IMR-90 (cell line): ENCODE measurements at regions not wholly inside any gene's neighbourhood (a gene's known extent, or its start where the extent isn't known, plus 50 kb on each side); places are given as distances from the start of the nearest gene placed in this dataset.

ENCODE experiments used
- ATAC-seq: fragments of 200-7000 bp; cut with Tn5 transposase; 2 replicates; pipeline ENCODE4 v1.9.1; 2020; ENCODE audit warnings: low read depth, mild to moderate bottlenecking, moderate library complexity
- BruUV-seq: library from RNA; stranded (reverse); fragments of 400-500 nt; replicated peaks from 2 replicates; lab custom pipeline; 2021; lab: Mats Ljungman, UMichigan
- CTCF ChIA-PET: fragments of 300-600 bp; formaldehyde crosslinking; extraction: SDS; loops from one replicate; lab custom pipeline; 2021; ENCODE audit warnings: antibody characterized with exemption; lab: Yijun Ruan, JAX
- POLR2A ChIA-PET: fragments of 300-600 bp; sonication (Branson Sonifier 250); formaldehyde crosslinking; loops from one replicate; lab custom pipeline; 2022; ENCODE audit warnings: antibody characterized with exemption; ENCODE audit not compliant: unreplicated experiment; lab: Charles Lee
- DNase-seq: peaks from one replicate; pipeline ENCODE4 v3.0.0; 2013
- H2AFZ ChIP-seq: replicated peaks from 2 replicates; pipeline ENCODE3; 2013; ENCODE audit warnings: low read length, mild to moderate bottlenecking; ENCODE audit not compliant: poor library complexity
- H2AK5ac ChIP-seq: 2 replicates; pipeline ENCODE4 v1.6.1; 2013; ENCODE audit warnings: low read depth, low read length, inconsistent platforms
- H2AK9ac ChIP-seq: replicated peaks from 2 replicates; pipeline ENCODE3; 2013; ENCODE audit warnings: mild to moderate bottlenecking, low read depth, low read length, moderate library complexity; ENCODE audit not compliant: poor library complexity
- H2BK120ac ChIP-seq: 2 replicates; pipeline ENCODE4 v1.6.1; 2013; ENCODE audit warnings: low read depth, low read length, inconsistent platforms
- H2BK15ac ChIP-seq: 3 replicates; pipeline ENCODE4 v1.6.1; 2013; ENCODE audit warnings: low read depth, low read length, inconsistent platforms
- H2BK20ac ChIP-seq: 2 replicates; pipeline ENCODE4 v1.6.1; 2013; ENCODE audit warnings: low read depth, mild to moderate bottlenecking, inconsistent platforms, low read length, moderate library complexity
- H2BK5ac ChIP-seq: 2 replicates; pipeline ENCODE4 v1.6.1; 2013; ENCODE audit warnings: mild to moderate bottlenecking, low read depth, low read length, inconsistent platforms; ENCODE audit not compliant: poor library complexity, severe bottlenecking
- H3K14ac ChIP-seq: replicated peaks from 2 replicates; pipeline ENCODE4 v1.6.1; 2013; ENCODE audit warnings: low read depth, low read length, inconsistent platforms
- H3K18ac ChIP-seq: 2 replicates; pipeline ENCODE4 v1.6.1; 2013; ENCODE audit warnings: low read depth, low read length, control low read depth
- H3K23ac ChIP-seq: 2 replicates; pipeline ENCODE4 v1.6.1; 2013; ENCODE audit warnings: low read depth, low read length, inconsistent platforms
- H3K27ac ChIP-seq: 2 replicates; pipeline ENCODE4 v1.5.1; 2013; ENCODE audit warnings: mild to moderate bottlenecking, control low read depth, low read length; ENCODE audit not compliant: insufficient read depth
- H3K27me3 ChIP-seq: 2 replicates; pipeline ENCODE4 v1.6.1; 2013; ENCODE audit warnings: low read length; ENCODE audit not compliant: control insufficient read depth, insufficient read depth
- H3K36me3 ChIP-seq: 2 replicates; pipeline ENCODE4 v1.6.1; 2013; ENCODE audit warnings: low read length, mixed read lengths; ENCODE audit not compliant: control insufficient read depth, insufficient read depth
- H3K4ac ChIP-seq: 2 replicates; pipeline ENCODE4 v1.6.1; 2013; ENCODE audit warnings: low read depth, low read length, inconsistent platforms
- H3K4me1 ChIP-seq: 2 replicates; pipeline ENCODE4 v1.6.1; 2013; ENCODE audit warnings: low read length, mixed read lengths; ENCODE audit not compliant: control insufficient read depth, insufficient read depth
- H3K4me2 ChIP-seq: 2 replicates; pipeline ENCODE4 v1.6.1; 2013; ENCODE audit warnings: low read depth, mild to moderate bottlenecking, control low read depth, low read length, moderate library complexity
- H3K4me3 ChIP-seq: 2 replicates; pipeline ENCODE4 v1.5.1; 2013; ENCODE audit warnings: low read depth, mild to moderate bottlenecking, control low read depth, low read length, moderate library complexity; ENCODE audit not compliant: insufficient read depth
- H3K56ac ChIP-seq: 2 replicates; pipeline ENCODE4 v1.6.1; 2013; ENCODE audit warnings: low read length, inconsistent platforms; ENCODE audit not compliant: insufficient read depth; ENCODE audit errors: extremely low read depth
- H3K79me1 ChIP-seq, 2 experiments: 2 replicates each; pipeline ENCODE4 v1.6.1; 2013; ENCODE audit warnings: low read length in 2 of 2, inconsistent platforms in 1 of 2, low read depth in 1 of 2
- H3K9ac ChIP-seq: 2 replicates; pipeline ENCODE4 v1.6.1; 2013; ENCODE audit warnings: low read depth, low read length, control low read depth
- H3K9me1 ChIP-seq: 2 replicates; pipeline ENCODE4 v1.6.1; 2013; ENCODE audit warnings: low read length, inconsistent platforms; ENCODE audit not compliant: insufficient read depth
- H3K9me3 ChIP-seq: 2 replicates; pipeline ENCODE4 v1.6.1; 2013; ENCODE audit warnings: low read length; ENCODE audit not compliant: control insufficient read depth, insufficient read depth
- H4K20me1 ChIP-seq: 2 replicates; pipeline ENCODE4 v1.6.1; 2013; ENCODE audit warnings: low read length, inconsistent platforms; ENCODE audit not compliant: insufficient read depth
- H4K5ac ChIP-seq: 2 replicates; pipeline ENCODE4 v1.6.1; 2013; ENCODE audit warnings: mild to moderate bottlenecking, low read depth, low read length, control low read depth
- H4K8ac ChIP-seq, 2 experiments: 2 replicates each; pipeline ENCODE4 v1.6.1; 2013; ENCODE audit warnings: low read depth in 2 of 2, low read length in 2 of 2, control low read depth in 1 of 2, inconsistent platforms in 1 of 2
- H4K91ac ChIP-seq: 2 replicates; pipeline ENCODE4 v1.6.1; 2013; ENCODE audit warnings: low read depth, low read length, inconsistent platforms; ENCODE audit not compliant: insufficient read depth
- BHLHE40 ChIP-seq: fragments of 150-350 bp; IDR thresholded peaks from 2 replicates; pipeline ENCODE4 v1.6.1; 2016; ENCODE audit warnings: mild to moderate bottlenecking, low read depth, low read length
- FOS ChIP-seq: fragments of 150-350 bp; IDR thresholded peaks from 2 replicates; pipeline ENCODE4 v1.6.1; 2016; ENCODE audit warnings: low read depth, low read length
- MAZ ChIP-seq: IDR thresholded peaks from 2 replicates; pipeline ENCODE4 v1.6.1; 2012; ENCODE audit warnings: low read depth, mild to moderate bottlenecking, low read length, improper control_type of control experiment, moderate library complexity, borderline replicate concordance
- MXI1 ChIP-seq: IDR thresholded peaks from 2 replicates; pipeline ENCODE4 v1.6.1; 2012; ENCODE audit warnings: low read depth, mild to moderate bottlenecking, low read length, moderate library complexity, borderline replicate concordance
- NFE2L2 ChIP-seq: fragments of 150-350 bp; IDR thresholded peaks from 2 replicates; pipeline ENCODE4 v1.6.1; 2016; ENCODE audit warnings: low read depth, mild to moderate bottlenecking, low read length
- POLR2A ChIP-seq: IDR thresholded peaks from 2 replicates; pipeline ENCODE4 v1.6.1; 2012; ENCODE audit warnings: mild to moderate bottlenecking, low read depth, low read length
- RAD21 ChIP-seq: IDR thresholded peaks from 2 replicates; pipeline ENCODE4 v1.6.1; 2012; ENCODE audit warnings: low read length, improper control_type of control experiment
- SMC3 ChIP-seq: fragments of 150-350 bp; IDR thresholded peaks from 2 replicates; pipeline ENCODE4 v1.6.1; 2016; ENCODE audit warnings: low read depth, mild to moderate bottlenecking, antibody characterized with exemption, low read length, moderate library complexity
- WGBS, 2 experiments: methylation state at CpG; one replicate each; pipeline versions ENCODE4 v1.1.5 to v1.1.7; 2013; ENCODE audit warnings: missing lambda C conversion rate in 2 of 2; ENCODE audit not compliant: insufficient read length in 1 of 2; ENCODE audit errors: extremely low coverage in 2 of 2; 5-methylcytosine and 5-hydroxymethylcytosine counted together
- dilution Hi-C: fragments of 300-500 bp; cut with HindIII; formaldehyde crosslinking; loops from one replicate; pipeline ENCODE4 v1.14.3; 2018; ENCODE audit warnings: low sequenced_read_pairs; ENCODE audit not compliant: unreplicated experiment
- in situ Hi-C: fragments of 300-500 bp; cut with MboI; formaldehyde crosslinking; loops from 3 replicates; pipeline ENCODE4 v1.14.3; 2019; ENCODE audit warnings: low sequenced_read_pairs, inconsistent platforms, mixed read lengths
- intact Hi-C: fragments of 100-400 bp; cut with micrococcal nuclease; formaldehyde crosslinking; loops from 2 replicates; pipeline ENCODE4 v1.10.0; 2022
- TF ChIP-seq, protein P1 (sequence below): conservative IDR thresholded peaks from 2 replicates; pipeline ENCODE4 v1.5.1; 2012; ENCODE audit warnings: mild to moderate bottlenecking, low read depth, low read length, improper control_type of control experiment

DNA sequence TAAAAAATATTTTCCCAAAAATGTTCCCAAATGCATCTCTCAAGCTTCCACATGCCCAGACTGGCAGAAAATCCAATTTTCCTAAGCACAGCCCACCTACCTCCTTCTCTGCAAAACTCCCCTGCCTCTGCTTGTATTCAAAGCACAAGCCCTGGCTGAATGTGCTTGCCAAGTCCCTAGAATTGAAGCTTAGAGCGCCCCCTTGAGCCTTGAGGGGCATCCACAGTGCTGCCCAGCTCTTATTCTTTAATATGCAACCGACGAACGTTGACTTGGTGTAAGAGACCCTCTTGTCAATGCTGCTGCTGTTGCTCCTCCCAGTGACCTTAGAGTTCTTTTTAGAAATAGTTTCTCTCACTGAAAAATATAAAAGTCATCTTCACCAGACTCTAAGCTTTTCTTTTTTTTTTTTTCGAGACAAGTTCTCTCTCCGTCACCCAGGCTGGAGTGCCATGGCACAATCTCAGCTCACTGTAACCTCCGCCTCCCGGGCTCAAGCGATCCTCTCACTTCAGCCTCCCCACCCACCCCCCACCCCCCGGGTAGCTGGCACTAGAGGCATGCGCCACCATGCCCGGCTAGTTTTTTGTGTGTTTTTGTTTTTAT, 63.5 kb upstream of the CAPRIN1 start:
- no peak overlapping the region for H2AFZ ChIP-seq
- H2AK5ac ChIP-seq, result no peak overlapping the region
- ATAC-seq, result peak; percentile 83
- no peak overlapping the region for H3K18ac ChIP-seq
- no peaks in the 10 kb centered on the region for H4K20me1 ChIP-seq
- H4K5ac ChIP-seq, result no peak overlapping the region
- H2BK20ac ChIP-seq, result no peak overlapping the region
- H3K9me3 ChIP-seq, result no peaks in the 10 kb centered on the region
- no peak overlapping the region for H3K56ac ChIP-seq
- no peaks in the 10 kb centered on the region for H3K9me1 ChIP-seq
- no peak overlapping the region for H2BK120ac ChIP-seq
- ChIA-PET CTCF (interaction anchor here (0.6 to 2.7 kb wide), 13 partner anchors 10 to 180 kb away, joined by 3 to 20 read pairs (median 5); no protein-coding TSS in a partner anchor), POLR2A (no interaction called here)
- in situ Hi-C loops (no loop called here), intact Hi-C loops (loop anchor here (1.0 to 5.0 kb wide), 2 partner anchors 130 to 151 kb away; no protein-coding TSS in a partner anchor), dilution Hi-C loops (no loop called here)
- H3K36me3 ChIP-seq, result no peaks in the 10 kb centered on the region
- no TSS peak for BruUV-seq
- DNase-seq, result peak; percentile 78
- no peak overlapping the region for H3K14ac ChIP-seq
- H3K4me1 ChIP-seq, result no peaks in the 10 kb centered on the region
- H3K9ac ChIP-seq, result no peak overlapping the region
- no peaks in the 10 kb centered on the region for H3K79me1 ChIP-seq
- 48% methylated on average over 5 of the region's 12 CpGs; no CpG with 5 or more reads in 1 of the 2 experiments for WGBS, 2 experiments
- no peak overlapping the region for H2BK15ac ChIP-seq
- H2AK9ac ChIP-seq, result no peak overlapping the region
- no peak overlapping the region for H3K23ac ChIP-seq
- H2BK5ac ChIP-seq, result no peak overlapping the region
- no peak overlapping the region for H4K8ac ChIP-seq
- H3K4me3 ChIP-seq, result no peak overlapping the region
- H3K27ac ChIP-seq, result no peak overlapping the region
- peaks cover 10% of the 10 kb centered on the region for H3K27me3 ChIP-seq
- H3K4ac ChIP-seq, result no peak overlapping the region
- no peak overlapping the region for H3K4me2 ChIP-seq
- no peak overlapping the region for H4K91ac ChIP-seq
- TF ChIP-seq FOS (no peak), RAD21 (peak; percentile 66), BHLHE40 (no peak), MXI1 (no peak), NFE2L2 (no peak), SMC3 (peak; percentile 60), POLR2A (no peak), MAZ (no peak)
- TF ChIP-seq, protein P1, sequence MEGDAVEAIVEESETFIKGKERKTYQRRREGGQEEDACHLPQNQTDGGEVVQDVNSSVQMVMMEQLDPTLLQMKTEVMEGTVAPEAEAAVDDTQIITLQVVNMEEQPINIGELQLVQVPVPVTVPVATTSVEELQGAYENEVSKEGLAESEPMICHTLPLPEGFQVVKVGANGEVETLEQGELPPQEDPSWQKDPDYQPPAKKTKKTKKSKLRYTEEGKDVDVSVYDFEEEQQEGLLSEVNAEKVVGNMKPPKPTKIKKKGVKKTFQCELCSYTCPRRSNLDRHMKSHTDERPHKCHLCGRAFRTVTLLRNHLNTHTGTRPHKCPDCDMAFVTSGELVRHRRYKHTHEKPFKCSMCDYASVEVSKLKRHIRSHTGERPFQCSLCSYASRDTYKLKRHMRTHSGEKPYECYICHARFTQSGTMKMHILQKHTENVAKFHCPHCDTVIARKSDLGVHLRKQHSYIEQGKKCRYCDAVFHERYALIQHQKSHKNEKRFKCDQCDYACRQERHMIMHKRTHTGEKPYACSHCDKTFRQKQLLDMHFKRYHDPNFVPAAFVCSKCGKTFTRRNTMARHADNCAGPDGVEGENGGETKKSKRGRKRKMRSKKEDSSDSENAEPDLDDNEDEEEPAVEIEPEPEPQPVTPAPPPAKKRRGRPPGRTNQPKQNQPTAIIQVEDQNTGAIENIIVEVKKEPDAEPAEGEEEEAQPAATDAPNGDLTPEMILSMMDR, result peak; percentile 78
